MCF 10A (cell line): ENCODE measurements at regions not wholly inside any gene's neighbourhood (a gene's known extent, or its start where the extent isn't known, plus 50 kb on each side); places are given as distances from the start of the nearest gene placed in this dataset.

Source experiments
- BruUV-seq: library from RNA; stranded (reverse); fragments of 400-500 nt; replicated peaks from 2 replicates; lab custom pipeline; 2021; lab: Mats Ljungman, UMichigan
- CTCF ChIA-PET: fragments of 300-600 bp; sonication (Branson Sonifier 250); formaldehyde crosslinking; extraction: SDS; loops from one replicate; lab custom pipeline; 2021; ENCODE audit warnings: antibody characterized with exemption, inconsistent platforms; lab: Yijun Ruan, JAX
- POLR2A ChIA-PET: fragments of 300-600, 350-650 bp; sonication (Branson Sonifier 250); formaldehyde crosslinking; extraction: SDS; loops from one replicate; lab custom pipeline; 2020; ENCODE audit warnings: antibody characterized with exemption, inconsistent platforms; lab: Yijun Ruan, JAX
- DNase-seq: peaks from one replicate; pipeline ENCODE4 v3.0.0-alpha.2; 2018; ENCODE audit not compliant: unreplicated experiment
- H3K27ac Mint-ChIP-seq: one replicate; pipeline ENCODE4 v1.8.0; 2022; ENCODE audit warnings: mild to moderate bottlenecking, low read depth, mixed read lengths; ENCODE audit not compliant: unreplicated experiment
- H3K27me3 Mint-ChIP-seq: one replicate; pipeline ENCODE4 v1.8.0; 2022; ENCODE audit warnings: mixed read lengths; ENCODE audit not compliant: insufficient read depth, unreplicated experiment
- H3K36me3 Mint-ChIP-seq: one replicate; pipeline ENCODE4 v1.8.0; 2022; ENCODE audit warnings: mild to moderate bottlenecking, moderate library complexity, mixed read lengths; ENCODE audit not compliant: insufficient read depth, unreplicated experiment
- H3K4me1 Mint-ChIP-seq: one replicate; pipeline ENCODE4 v1.8.0; 2022; ENCODE audit warnings: mixed read lengths; ENCODE audit not compliant: insufficient read depth, unreplicated experiment
- H3K4me3 Mint-ChIP-seq: one replicate; pipeline ENCODE4 v1.8.0; 2022; ENCODE audit warnings: mild to moderate bottlenecking, moderate library complexity, mixed read lengths; ENCODE audit not compliant: unreplicated experiment
- H3K9me3 Mint-ChIP-seq: one replicate; pipeline ENCODE4 v1.8.0; 2022; ENCODE audit warnings: mixed read lengths; ENCODE audit not compliant: unreplicated experiment
- CTCF ChIP-seq: fragments of 200-600 bp; IDR thresholded peaks from one replicate; pipeline ENCODE4 v1.8.0; 2022; ENCODE audit warnings: antibody characterized with exemption, mild to moderate bottlenecking; ENCODE audit not compliant: unreplicated experiment
- intact Hi-C: fragments of 100-400 bp; cut with micrococcal nuclease; formaldehyde crosslinking; loops from 2 replicates; pipeline ENCODE4 v1.14.1; 2022

GRCh38 chr9:113776194-113776593, 99.9 kb upstream of the ZNF618 start:
- no peak for TF ChIP-seq CTCF
- Mint-ChIP-seq H3K9me3 (no peaks in the 10 kb centered on the region), H3K27me3 (no peaks in the 10 kb centered on the region), H3K4me1 (peaks cover 5% of the 10 kb centered on the region), H3K27ac (no peak overlapping the region), H3K36me3 (no peaks in the 10 kb centered on the region), H3K4me3 (no peak overlapping the region)
- no peak for DNase-seq
- POLR2A ChIA-PET = interaction anchor here (0.6 kb wide), 1 partner anchor 315 kb away, joined by 3 read pairs; no protein-coding TSS in a partner anchor
- intact Hi-C loops = no loop called here
- CTCF ChIA-PET = no interaction called here
- no TSS peak for BruUV-seq

- CTCF ChIA-PET = interaction anchor here (0.7 to 1.8 kb wide), 4 partner anchors 20 to 510 kb away, joined by 3 to 6 read pairs (median 3); no protein-coding TSS in a partner anchor
These were observed 94.7 kb upstream of the ZNF618 start for GRCh38 chr9:113781381-113781780.

DNA sequence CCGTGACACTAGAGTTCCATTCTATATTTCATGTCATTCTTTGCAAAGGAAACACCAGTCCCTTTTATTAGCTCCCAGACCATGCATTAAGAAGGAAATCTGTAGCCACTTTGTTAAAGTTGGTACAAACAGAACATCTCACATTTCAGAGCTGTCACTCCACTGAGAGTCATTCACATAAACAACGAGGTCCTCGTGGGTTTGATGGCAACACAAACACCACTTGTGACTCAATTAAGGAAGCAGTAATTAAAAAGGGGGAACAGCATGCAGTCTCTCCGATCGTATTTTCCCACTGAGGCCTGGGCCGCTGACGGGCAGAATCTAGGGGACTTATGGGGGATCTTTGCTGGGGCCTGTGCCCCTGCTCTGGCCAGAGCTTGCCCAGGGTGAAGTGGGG, 94.2 kb upstream of the ZNF618 start:
- BruUV-seq = no TSS peak
- intact Hi-C loops = no loop called here
- H3K27me3 Mint-ChIP-seq = peaks cover 13% of the 10 kb centered on the region
- no peak for DNase-seq
- H3K4me1 Mint-ChIP-seq = no peaks in the 10 kb centered on the region
- no peaks in the 10 kb centered on the region for H3K36me3 Mint-ChIP-seq
- CTCF ChIA-PET = interaction anchor here (0.6 to 1.8 kb wide), 4 partner anchors 19 to 251 kb away, joined by 3 to 6 read pairs (median 4); no protein-coding TSS in a partner anchor
- no peak for TF ChIP-seq CTCF
- H3K4me3 Mint-ChIP-seq = no peak overlapping the region
- POLR2A ChIA-PET = interaction anchor here (1.4 kb wide), 1 partner anchor 10 kb away, joined by 4 read pairs; no protein-coding TSS in a partner anchor
- H3K27ac Mint-ChIP-seq = no peak overlapping the region
- no peaks in the 10 kb centered on the region for H3K9me3 Mint-ChIP-seq

More at GRCh38 chr9:113781381-113781780, 94.7 kb upstream of the ZNF618 start:
- no peak overlapping the region for H3K4me3 Mint-ChIP-seq
- H3K36me3 Mint-ChIP-seq = no peaks in the 10 kb centered on the region
- POLR2A ChIA-PET = interaction anchor here (1.4 kb wide), 1 partner anchor 9 kb away, joined by 4 read pairs; no protein-coding TSS in a partner anchor
- H3K27me3 Mint-ChIP-seq = peaks cover 13% of the 10 kb centered on the region
- BruUV-seq = no TSS peak
- DNase-seq = no peak
- no peak overlapping the region for H3K27ac Mint-ChIP-seq
- no peaks in the 10 kb centered on the region for H3K9me3 Mint-ChIP-seq
- H3K4me1 Mint-ChIP-seq = no peaks in the 10 kb centered on the region
- intact Hi-C loops = no loop called here
- TF ChIP-seq CTCF = no peak

DNA sequence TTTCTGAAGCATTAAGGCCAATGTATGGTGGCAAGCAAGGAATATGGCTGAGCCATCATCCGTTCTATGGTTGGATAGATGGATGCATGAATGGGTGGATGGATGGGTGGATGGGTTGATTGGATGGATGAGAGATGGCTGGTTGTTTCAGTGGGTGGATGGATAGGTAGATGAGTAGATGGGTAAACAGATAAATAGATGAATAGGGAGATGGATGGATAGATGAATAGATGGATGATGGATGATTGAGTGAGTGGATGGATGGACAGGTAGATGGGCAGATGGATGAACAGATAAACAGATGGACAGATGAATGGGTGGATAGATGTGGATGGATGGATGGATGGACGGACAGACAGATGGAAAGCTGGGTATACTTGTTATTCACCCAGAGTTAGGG, 92.6 kb upstream of the ZNF618 start:
- no TSS peak for BruUV-seq
- no peaks in the 10 kb centered on the region for H3K9me3 Mint-ChIP-seq
- POLR2A ChIA-PET = no interaction called here
- CTCF ChIA-PET = interaction anchor here (0.5 kb wide), 1 partner anchor 383 kb away, joined by 3 read pairs; the partner anchor contains the start of gene ALAD
- H3K27me3 Mint-ChIP-seq = peaks cover 13% of the 10 kb centered on the region
- no peak for DNase-seq
- no peaks in the 10 kb centered on the region for H3K36me3 Mint-ChIP-seq
- H3K4me1 Mint-ChIP-seq = no peaks in the 10 kb centered on the region
- TF ChIP-seq CTCF = no peak
- no peak overlapping the region for H3K4me3 Mint-ChIP-seq
- H3K27ac Mint-ChIP-seq = no peak overlapping the region
- intact Hi-C loops = no loop called here
